HuH-7.5 (cell line): ENCODE measurements at regions not wholly inside any gene's neighbourhood (a gene's known extent, or its start where the extent isn't known, plus 50 kb on each side); places are given as distances from the start of the nearest gene placed in this dataset.

Experiments used
- DNase-seq: peaks from one replicate; pipeline ENCODE4 v3.0.0; 2011; ENCODE audit warnings: low spot score

DNA sequence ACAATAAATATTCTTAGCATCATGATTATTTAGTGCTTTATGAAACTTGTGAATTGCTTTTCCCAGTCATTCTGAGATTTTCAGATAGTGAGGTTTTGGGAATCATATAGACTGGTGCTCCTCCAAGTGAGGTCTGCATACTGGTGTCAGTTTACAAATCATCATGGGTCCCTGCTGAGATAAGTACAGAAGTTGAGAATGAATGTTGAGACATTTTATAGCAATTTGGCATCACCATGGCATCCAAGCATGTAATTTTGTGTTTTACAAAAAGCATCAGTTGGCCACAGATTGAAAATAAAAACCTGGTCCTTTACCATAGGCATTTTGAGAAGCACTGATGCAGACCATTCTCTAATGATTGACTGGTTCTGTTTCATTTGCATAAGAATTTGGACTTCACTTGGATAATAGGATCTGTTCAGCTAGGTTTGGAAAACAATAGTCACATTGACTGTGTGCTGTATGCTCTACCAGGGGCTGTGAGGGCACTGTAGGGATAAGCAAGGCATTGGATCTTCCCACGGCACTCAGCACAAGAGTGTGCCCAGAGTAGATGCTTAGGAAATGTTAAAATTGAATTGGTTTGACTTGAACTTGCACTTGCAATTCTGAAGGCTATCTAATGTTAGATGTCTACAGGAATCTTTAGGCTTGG, 79.0 kb upstream of the JUN start:
- DNase-seq: no peak

GRCh38 chr1:58864654-58865053, 80.8 kb upstream of the JUN start:
- DNase-seq: no peak

- DNase-seq: no peak
Measured at GRCh38 chr1:58866578-58866977, 82.7 kb upstream of the JUN start.

DNA sequence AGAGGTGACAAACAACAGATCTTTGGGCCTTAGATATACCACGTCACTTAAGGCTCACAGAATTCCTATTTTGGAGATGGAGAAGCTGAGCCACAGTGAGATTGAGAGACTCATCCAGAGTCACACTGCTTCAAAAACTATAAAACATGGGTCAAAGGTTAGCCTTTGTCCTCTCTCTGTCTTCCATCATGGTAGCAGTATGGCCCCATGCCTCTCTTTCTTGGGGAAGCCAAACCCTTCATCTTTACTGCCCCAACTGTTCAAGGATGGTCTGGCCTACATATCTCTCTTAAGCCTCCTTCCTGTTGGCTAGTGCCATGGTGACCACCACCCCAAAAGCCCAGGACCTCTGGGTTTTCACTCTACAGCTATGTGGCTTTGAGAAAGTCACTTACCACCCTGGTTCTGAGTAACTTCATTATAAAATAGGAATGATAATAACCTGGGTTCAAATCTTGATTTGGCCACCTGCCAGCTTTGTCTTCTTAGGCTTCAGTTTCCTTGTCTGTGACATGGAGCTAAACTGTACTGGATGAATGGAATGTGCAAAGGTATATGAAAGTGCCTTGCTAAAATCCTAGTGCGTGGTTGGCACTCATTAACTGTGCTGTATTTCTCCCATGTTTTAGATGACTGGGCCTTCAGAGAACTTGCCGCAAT, 85.9 kb upstream of the JUN start:
- no peak for DNase-seq

GRCh38 chr1:58870298-58870676, 86.4 kb upstream of the JUN start:
- no peak for DNase-seq

DNA sequence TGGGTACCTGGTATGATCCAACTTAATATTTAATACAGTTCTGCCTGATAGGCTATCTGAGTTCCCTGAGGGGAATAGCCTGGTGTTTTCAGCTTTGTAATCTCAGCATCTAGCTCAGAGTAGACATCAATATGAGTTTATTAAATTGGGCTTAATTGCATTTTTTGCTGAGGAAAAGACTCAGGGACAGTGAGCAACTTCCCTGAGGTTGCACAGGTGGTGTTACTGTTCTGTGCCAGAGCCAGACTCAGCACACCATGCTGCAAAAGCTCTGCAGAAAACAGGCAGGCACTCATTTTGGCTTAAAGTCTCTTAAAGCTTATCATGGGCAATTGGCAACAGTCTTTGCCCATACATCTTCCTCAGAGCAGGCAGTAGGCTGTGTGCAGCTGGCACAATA, 90.5 kb upstream of the JUN start:
- no peak for DNase-seq

DNA sequence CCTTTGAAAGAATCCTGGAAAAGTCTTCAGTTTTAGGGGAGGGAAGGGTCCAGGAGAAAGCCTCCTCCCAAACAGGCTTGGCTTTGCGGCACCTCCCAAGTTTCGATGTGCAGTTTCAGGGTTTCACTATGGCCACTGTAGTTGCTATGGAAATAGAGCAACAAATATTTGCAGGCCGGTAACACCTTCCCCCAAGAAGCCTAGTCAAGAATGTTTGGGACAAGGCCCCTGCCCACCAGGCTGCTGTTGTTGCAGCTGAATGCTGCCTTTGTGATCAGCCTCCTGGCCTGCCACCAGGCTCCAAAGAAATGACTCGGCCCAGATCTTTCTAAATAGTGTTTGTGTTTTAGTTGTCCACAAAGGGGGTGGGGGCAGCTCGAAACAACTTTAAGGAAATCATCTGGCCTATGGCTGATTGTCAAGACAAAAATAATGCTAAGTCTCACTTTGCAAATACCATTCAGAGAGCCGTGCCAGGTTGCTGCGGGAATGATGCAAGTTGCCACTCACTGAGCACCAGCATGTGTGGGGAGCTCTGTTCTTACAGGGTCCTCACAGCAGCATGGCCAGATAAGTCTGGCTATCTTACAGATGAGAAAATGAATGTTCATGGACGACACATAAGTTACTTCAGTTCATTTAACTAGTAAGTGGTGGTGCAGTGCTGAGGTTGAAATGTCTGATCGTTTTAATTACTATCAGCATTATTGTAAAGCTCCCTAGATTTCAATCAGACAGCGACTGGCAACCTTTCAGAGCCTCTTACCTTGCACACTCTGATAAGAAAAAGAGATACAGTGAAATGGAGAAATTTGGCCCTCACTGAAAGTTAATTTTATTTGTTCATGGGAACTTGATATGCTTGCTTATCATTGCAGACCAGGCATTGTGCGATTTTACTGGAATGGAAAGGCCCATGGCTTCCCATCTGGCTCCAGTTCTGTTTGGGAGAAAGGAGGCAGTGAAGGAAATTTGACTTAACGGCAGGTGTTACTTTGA, 91.2 kb upstream of the JUN start:
- no peak for DNase-seq

- no peak for DNase-seq
Measured at GRCh38 chr1:58879464-58879863, 95.6 kb upstream of the JUN start.

DNA sequence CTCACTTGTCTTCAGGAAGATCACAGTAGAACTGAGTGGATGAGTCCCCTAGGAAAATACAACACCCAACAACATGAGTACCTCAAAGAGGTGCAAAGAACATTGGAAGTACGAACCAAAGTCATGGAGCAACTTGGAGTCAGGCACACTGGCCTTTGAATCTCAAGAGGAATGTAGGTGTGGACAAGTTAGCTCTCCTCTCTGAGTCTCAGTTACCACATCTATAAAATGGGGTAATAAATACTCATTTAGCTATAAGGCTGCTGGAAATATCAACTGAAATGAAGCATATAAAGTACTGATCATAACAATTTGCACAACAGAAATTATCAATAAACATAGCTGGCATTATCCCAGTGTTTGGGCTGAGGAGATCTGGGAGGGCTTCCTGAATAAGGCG, 96.7 kb upstream of the JUN start:
- no peak for DNase-seq

GRCh38 chr1:58881471-58881994, 97.7 kb upstream of the JUN start:
- peak; percentile 49 for DNase-seq

DNA sequence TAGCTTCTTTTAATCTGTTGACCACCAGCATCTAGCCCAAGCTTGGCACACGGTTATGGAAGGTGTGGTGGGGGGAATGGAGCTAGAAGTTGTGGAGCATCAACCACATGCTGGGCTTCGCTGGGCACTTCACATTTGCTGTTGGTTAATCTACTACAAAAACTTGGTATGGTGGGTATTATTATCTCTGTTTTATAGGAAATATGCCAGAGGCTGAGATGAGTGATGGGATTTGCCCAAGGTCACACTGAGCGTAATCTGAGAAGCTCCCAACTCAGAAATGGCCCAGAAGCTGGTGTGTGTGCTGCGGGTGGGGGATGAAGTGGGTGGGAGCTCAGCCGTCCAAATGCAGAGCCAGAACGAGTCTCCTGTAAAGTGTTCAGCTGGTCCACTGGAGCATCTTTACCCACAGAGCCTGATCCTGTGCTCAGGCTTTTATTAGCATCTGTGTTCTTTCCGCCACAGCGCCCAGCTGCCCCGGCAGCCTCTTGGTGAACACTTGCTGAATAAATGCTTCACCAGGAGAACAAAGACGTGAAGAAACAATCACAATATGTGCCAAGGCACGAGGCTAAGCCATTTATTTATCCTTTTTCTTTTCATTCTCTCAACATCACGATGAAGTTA, 98.6 kb upstream of the JUN start:
- no peak for DNase-seq

DNA sequence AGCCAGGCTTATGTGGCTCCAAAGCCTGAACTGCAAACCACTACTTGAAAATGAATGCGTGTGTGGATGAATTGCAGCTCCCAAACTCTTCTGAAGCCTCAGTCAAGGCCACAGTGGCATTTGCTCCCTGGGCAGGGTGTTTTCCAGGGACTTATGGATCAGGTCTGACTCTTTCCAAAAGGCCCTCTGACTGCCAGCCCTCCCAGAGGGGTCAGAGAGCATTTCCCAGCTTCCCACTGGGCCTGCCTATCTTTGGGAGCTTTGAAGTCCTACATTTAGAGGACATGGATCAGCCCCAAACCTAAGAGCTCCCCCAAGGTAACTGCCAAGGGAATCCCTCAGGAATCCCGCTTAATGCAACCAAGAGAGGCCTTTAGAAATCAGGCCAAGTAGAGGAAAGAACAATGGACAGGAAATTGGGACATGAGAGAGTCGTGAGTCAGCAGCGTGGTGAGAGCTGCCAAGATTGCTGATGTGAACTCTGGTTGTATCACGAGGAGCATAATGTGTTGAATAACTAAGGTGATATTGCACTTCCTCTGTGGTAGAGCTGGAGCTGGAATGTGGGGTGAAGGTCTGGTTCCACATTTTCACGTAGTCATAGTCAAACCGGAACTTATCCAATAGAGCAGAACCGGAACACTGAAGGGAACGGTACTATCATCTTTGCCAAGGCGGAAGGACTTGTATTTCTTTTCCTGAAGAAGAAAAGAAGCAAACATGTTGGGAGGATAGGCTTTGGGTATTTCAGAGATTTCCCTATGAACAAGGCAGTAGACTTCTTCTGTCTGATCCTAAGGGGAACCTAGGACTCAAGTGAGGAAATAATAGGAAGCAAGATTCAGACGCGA, 99.4 kb upstream of the JUN start:
- DNase-seq: no peak

DNA sequence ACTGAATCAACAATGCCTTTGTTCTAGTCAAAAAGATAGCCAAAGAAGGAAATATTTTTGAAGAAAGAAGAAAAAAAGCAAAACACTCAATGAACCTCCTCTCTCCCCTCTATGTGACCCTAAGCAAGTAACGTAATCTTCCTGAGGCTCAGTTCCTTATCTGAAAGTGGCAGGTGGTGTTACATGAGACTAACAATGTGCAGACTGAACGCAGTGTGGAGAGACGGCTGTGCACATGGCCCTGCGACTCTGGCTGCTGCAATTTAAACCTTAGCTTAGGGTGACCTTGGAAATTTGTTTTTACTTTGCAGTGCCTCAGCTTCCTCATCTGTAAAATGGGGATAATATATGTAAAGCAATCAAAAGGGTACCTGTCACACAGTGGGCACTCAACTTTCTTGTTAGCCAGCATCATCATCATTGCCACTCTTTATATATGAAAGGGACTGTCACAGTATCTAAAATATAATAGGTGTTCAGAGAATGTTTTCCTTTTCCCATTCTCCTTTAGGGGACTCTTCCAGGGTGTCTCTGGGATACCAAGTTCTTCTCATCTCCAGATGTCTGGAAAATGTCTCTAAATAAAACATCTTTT, 100.1 kb upstream of the JUN start:
- no peak for DNase-seq

GRCh38 chr1:58884706-58885661, 101.1 kb upstream of the JUN start:
- DNase-seq: peak; percentile 82

- no peak for DNase-seq
Measured at GRCh38 chr1:58885998-58886397, 102.2 kb upstream of the JUN start.

GRCh38 chr1:58886611-58887010, 102.8 kb upstream of the JUN start:
- no peak for DNase-seq

DNA sequence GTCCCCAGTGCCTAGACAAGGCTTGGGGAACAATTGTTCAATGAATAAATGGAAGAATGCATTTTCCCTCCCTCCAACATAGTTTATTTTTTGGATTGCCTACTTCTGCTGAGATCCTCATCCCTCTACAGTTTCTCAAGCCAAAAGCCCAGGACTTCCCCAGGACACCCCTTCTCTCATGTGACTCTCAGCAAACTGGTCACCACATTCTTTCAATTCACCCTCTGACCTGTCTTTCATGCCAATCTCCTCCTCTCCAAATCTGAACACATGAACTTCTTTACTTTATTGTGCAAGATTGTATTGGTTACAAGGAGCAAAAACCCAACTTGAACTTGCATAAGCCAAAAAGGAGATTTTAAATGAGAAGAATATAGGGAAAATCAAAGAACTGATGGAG, 103.2 kb upstream of the JUN start:
- DNase-seq: no peak

GRCh38 chr1:58888833-58889232, 105.0 kb upstream of the JUN start:
- no peak for DNase-seq

DNA sequence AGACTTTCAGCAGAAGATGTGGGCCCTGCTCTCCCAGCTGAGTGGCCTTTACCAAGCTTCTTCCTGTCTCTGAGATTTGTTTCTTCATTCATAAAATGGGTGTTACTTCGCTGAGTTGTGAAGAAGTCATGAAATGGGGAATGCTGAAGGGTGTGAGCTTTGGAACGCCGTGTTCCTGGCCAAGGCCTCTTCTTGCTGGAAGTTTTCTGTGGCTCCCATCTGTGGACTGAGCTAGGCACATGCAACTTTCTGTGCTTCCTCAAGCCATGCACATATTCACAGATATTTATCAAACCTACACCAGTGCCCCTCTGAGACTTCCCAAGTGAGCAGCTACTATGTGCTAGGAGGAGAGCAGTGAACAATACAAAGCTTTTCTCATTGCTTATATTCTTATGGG, 106.3 kb upstream of the JUN start:
- no peak for DNase-seq

DNA sequence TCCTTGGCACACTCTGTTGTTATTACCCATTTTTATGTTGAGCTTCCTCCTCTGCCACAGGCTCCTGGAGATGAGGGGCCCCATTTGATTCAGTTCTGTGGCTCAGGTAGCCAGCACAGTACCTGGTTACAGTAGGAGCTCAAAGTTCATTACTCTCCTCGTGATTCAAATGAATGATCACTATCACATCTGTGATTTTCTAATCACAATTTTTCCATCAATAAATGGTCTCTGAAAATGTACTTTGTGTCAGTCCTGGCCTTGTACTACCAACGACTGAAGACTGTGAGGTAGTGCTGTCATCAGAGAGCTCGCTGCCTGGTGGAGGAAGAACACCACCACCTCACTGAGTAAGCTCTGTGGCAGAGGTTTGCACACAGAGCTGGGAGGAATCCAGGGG, 106.8 kb upstream of the JUN start:
- DNase-seq: no peak
